Uterus (tissue), 2 donors: ENCODE measurements at regions not wholly inside any gene's neighbourhood (a gene's known extent, or its start where the extent isn't known, plus 50 kb on each side); places are given as distances from the start of the nearest gene placed in this dataset.

Experiments
- CTCF ChIP-seq, 4 experiments: fragments of 200-600 bp in 2 of 4; fragments of 450-650 bp in 2 of 4; sonication (generic) in 2 of 4; IDR thresholded peaks; one replicate each; pipeline ENCODE4 v1.5.1; 2016 to 2019; ENCODE audit warnings: antibody characterized with exemption in 4 of 4, mild to moderate bottlenecking in 2 of 4, moderate library complexity in 1 of 4
- POLR2A ChIP-seq, 2 donors: fragments of 450-650 bp; IDR thresholded peaks; one replicate each; pipeline ENCODE4 v1.6.1; 2016; ENCODE audit warnings: antibody characterized with exemption in 2 of 2, mild to moderate bottlenecking in 1 of 2, moderate library complexity in 1 of 2

GRCh38 chr1:14438127-14438769 is 160.2 kb upstream of the KAZN start:
- TF ChIP-seq POLR2A (IDR thresholded peaks at IDR 0.05) (no peak), CTCF (IDR thresholded peaks at IDR 0.05) (no peak)
